GM12891 (cell line): ENCODE measurements at regions not wholly inside any gene's neighbourhood (a gene's known extent, or its start where the extent isn't known, plus 50 kb on each side); places are given as distances from the start of the nearest gene placed in this dataset.

ENCODE experiments used
- DNase-seq: peaks from one replicate; pipeline ENCODE4 v3.0.0; 2011; ENCODE audit warnings: low spot score; ENCODE audit not compliant: insufficient read length
- FAIRE-seq: peaks from 2 replicates; lab custom pipeline; 2011; peaks lifted over from hg19 to GRCh38; lab: Jason Lieb, UNC
- PAX5 ChIP-seq: IDR thresholded peaks from 2 replicates; pipeline ENCODE4 v1.6.1; 2011; ENCODE audit warnings: low read length, moderate library complexity, mild to moderate bottlenecking; ENCODE audit not compliant: insufficient read depth, severe bottlenecking
- POLR2A ChIP-seq: IDR thresholded peaks from 2 replicates; pipeline ENCODE4 v1.6.1; 2011; ENCODE audit warnings: low read depth, low read length, control low read depth
- POLR2AphosphoS5 ChIP-seq: IDR thresholded peaks from 2 replicates; pipeline ENCODE4 v1.6.1; 2011; ENCODE audit warnings: low read depth, low read length, control low read depth
- POU2F2 ChIP-seq: IDR thresholded peaks from 2 replicates; pipeline ENCODE4 v1.6.1; 2011; ENCODE audit warnings: low read depth, mild to moderate bottlenecking, control low read depth, low read length, moderate library complexity
- SPI1 ChIP-seq: IDR thresholded peaks from 2 replicates; pipeline ENCODE4 v1.6.1; 2011; ENCODE audit warnings: low read depth, low read length, control low read depth
- TAF1 ChIP-seq: IDR thresholded peaks from 2 replicates; pipeline ENCODE4 v1.6.1; 2011; ENCODE audit warnings: low read depth, low read length, control low read depth

DNA sequence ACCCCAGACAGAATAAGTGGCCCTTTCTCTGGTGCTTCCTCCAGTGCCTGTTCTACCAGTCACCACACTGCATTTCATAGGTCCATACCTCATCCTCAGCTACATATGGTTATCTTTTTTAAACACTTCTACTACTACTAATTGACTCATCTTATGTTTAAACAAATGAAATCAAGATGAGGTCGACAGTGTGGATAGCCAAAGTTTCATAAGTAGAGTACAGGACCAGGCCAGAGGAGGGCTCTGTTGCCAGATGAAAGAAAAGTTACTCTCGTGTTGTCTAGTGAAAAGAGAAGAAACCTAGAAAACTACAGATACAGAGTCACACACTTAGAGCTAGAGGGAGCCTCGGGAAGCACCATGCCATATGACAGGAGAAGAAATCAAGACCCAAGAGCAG, 296.1 kb downstream of the VPS13C start:
- TF ChIP-seq PAX5, result no peak
- no peak for TF ChIP-seq POU2F2
- no peak for TF ChIP-seq POLR2A
- TF ChIP-seq TAF1, result no peak
- TF ChIP-seq POLR2AphosphoS5, result no peak
- TF ChIP-seq SPI1, result no peak
- DNase-seq (no peak), FAIRE-seq (no peak)

DNA sequence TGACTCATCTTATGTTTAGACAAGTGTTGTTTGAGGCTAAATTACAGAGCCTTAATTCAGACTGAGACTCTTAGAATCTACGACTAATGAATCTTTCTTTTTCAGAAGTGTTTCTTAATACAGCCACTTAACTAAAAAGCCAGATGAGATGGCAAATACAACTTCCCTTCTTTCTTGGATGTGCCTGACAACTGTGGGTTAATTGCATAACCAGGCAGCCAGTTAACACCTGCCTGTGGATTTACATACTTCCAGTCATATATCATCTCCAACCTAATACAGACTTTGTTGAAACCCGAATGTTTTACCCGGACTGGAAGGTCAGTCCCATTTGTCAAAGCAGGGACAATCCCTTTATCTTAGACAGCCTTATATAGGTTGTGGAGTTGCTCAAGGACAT, 297.6 kb downstream of the VPS13C start:
- no peak for FAIRE-seq
- TF ChIP-seq TAF1 (no peak), POU2F2 (no peak), POLR2A (no peak)
- no peak for DNase-seq

DNA sequence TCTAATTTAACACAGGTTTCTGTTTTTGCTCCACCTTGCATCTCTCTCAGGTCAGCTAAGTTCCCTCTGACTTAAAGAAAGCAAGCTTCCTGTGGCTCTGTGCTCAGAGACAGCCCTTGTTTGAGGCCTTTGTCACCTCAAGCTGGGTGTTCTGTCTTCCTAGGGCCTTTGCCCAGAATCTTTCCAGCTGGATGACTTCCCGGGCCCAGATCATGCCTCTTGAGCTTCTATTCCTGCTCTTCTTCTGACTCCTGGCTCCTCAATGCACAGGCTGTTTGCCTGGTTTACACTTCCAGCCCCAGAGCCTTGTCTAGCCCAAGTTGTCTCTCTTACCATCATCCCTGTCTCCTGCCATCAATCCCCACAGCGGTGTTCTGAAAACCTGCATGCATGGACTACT, 300.6 kb downstream of the VPS13C start:
- FAIRE-seq (no peak), DNase-seq (no peak)
- TF ChIP-seq TAF1 (no peak), POLR2AphosphoS5 (no peak), SPI1 (no peak), POLR2A (no peak), PAX5 (no peak), POU2F2 (no peak)

DNA sequence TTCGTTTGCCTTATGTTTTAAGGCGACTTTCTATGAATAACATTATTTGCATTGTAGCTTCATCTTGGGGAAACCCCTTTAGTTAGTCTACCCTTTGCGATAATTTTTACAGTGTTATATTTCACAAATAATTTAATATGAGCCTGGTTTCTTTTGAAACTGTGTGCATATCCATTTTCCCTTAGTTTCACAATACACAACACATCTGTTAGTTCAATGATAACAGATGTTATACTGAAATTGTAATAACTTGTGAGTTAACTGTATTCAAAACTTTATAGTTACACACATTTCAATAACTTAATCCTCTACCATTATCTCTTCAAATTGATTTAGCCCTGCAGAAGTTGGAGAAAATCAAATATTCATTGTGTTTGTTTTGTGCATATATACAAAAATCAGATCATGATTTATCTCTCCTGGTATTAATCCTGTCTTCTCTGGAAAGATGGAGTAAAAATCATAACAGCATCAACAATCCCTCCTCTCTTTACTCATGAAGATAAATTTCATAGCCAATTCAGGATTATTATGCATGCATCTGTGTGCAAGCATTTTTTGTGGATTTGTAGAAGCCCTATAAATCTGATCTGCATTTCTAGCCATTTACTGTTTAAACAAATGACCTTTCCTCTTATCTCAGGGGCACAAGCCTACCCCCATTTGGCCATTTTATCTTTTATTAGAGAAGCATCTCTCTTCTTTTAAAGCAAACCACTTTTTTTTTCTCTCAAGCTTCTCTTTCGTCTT, 304.0 kb downstream of the VPS13C start:
- no peak for TF ChIP-seq PAX5
- no peak for TF ChIP-seq POLR2AphosphoS5
- no peak for TF ChIP-seq POLR2A
- TF ChIP-seq TAF1, result no peak
- no peak for TF ChIP-seq POU2F2
- FAIRE-seq, result no peak
- no peak for DNase-seq

DNA sequence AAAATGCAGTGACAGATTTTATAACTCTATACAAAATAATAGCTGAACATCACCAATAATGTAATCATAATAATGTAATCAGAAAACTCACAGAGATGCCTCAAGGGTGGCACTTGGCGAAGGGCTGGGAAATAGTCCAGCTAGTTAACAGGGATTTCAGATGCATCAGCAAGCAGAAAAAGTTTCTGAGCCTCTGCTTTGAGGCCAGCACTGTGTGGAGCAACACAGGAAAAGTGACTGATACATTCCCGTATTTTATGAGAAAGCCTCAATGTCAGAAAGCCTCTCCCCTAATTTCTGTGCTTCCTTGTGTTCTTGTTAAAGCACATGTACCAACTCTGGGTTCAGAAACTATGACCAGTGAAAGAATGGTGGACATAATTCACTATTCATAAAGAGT, 304.8 kb downstream of the VPS13C start:
- TF ChIP-seq POLR2A (no peak), PAX5 (no peak), POU2F2 (no peak), POLR2AphosphoS5 (no peak), SPI1 (no peak), TAF1 (no peak)
- DNase-seq (no peak), FAIRE-seq (no peak)

DNA sequence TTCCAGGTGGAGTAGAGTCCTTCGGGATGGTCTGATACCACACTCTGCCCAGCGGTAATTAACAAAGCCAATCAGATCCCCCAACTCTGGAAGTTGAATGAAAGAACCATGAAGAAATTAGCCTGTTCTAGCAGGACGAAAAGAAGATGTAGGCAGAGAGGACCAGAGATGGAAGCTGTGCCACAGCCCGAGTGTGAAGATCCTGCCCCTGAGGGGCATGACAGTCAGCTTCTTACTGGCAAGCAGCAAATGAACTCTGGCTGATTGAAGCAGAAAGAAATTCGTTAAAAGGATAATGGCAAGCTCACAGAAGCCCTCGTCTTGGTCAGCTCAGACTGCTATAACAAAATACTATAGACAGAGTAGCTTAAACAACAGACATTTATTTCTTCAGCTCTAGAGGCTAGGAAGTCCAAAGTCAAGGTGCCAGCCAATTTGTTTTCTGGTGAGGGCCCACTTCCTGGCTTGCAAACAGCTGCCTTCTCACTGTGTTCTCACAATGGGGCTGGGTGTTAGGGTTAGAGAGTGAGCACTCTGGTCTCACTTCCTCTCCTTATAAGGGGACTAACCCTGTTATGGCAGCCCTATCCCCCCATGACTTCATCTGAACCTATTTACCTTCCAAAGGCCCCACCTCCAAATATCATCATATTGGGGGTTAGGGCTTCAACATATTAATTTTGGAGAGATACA, 307.1 kb downstream of the VPS13C start:
- DNase-seq (no peak), FAIRE-seq (no peak)
- no peak for TF ChIP-seq POLR2A
- no peak for TF ChIP-seq PAX5
- TF ChIP-seq SPI1, result 0 out of 2 replicates have a peak, but pooled peaks have one; percentile 1
- TF ChIP-seq POU2F2, result no peak

DNA sequence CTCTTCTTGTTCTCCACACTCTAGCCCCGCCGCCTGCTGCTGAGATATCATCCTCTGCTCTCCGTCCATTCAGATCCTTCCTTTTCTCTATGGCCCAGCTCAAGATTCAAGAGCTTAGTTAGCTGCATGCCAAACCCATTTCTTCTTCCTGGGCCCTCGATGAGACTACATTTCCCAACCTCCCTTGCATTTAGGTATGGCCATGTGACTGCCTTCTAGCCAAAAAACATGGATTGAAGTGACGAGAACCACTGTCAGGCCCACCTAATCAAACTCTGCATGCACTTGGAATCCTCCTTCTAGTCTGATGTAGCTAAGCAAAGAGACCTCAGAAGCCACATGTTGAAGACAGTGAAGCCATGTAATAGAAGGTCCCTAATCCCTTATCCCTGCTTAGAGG, 308.2 kb downstream of the VPS13C start:
- TF ChIP-seq POLR2A (no peak), POLR2AphosphoS5 (no peak), POU2F2 (no peak), PAX5 (no peak), TAF1 (no peak), SPI1 (no peak)
- FAIRE-seq (no peak), DNase-seq (no peak)

DNA sequence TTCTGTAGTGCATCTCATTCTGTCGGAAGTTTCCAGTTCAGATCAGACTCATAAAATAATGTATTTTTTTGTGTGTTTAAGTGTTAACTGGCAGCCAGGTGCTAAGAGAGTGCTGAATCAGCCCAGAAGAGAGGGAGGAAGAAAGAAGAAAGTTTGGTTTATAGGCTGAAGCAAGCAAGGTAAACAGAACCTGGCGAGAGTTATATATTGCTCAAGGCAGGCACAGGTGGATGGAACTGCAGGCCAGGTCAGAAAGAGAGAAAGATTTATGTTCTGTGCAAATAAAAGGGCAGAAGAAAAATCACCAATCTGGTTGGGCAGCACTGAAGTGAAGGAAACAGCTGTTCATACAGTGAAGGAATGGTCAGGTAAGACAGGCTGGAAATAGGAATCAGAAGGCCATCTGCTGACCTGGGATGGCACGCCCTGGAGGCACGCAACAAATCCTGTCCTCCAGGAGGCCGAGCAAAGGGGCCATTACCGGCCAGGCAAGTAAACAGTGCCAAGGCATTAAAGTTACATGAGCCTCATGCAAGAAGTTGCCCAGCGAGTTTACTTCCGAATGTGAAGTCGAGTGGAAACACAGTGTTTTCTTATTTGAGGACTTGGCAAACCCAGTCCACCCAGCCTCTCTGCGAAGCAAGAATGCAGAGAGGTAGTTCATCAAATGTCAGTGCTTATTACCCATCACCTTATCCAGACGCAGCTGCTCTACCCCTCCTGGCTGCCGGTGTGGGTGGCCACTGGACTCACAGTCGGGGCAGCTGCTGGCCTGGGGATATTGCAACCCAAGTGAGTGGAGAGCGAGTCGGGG, 309.8 kb downstream of the VPS13C start:
- TF ChIP-seq PAX5, result no peak
- no peak for TF ChIP-seq SPI1
- no peak for TF ChIP-seq POU2F2
- TF ChIP-seq POLR2AphosphoS5, result no peak
- TF ChIP-seq POLR2A, result no peak
- no peak for TF ChIP-seq TAF1
- DNase-seq (no peak), FAIRE-seq (no peak)

DNA sequence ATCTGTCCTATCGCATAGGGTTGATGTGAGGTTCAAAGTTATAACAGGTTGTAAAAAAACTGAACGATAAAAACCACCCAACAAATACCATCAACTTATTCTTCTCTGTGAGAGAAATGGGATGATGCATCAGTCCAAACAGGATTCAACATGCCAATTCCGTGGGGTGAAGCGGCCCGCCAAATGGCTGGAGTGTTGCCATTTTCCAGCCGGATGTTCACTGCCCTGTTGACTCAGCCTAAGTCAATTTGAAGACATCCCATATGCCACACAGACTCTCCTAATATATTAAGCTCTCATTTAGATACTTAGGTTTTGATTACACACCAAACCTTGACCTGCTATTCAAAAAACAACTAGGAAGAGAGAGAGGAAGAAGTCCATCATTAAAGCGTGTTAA, 311.1 kb downstream of the VPS13C start:
- TF ChIP-seq PAX5, result no peak
- no peak for TF ChIP-seq POU2F2
- no peak for TF ChIP-seq SPI1
- no peak for TF ChIP-seq POLR2A
- no peak for TF ChIP-seq POLR2AphosphoS5
- DNase-seq (no peak), FAIRE-seq (no peak)

DNA sequence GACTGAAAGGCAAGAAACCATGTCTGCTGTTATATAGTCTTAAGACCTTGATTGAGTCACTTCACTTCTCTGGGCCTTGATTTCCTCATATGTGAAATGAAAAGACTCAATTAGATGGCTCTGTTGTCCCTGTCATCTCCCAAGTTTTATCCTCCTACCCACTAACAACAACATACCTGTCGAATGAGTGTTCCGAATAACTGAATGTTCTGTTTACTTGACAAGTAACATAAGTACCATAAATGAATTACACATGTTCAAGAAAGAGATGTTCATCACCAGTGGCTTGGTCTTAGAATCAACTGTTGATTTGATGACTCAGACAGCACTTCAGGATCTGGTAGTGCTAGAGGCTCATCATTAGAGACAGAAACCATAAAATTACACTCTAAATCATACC, 311.7 kb downstream of the VPS13C start:
- FAIRE-seq (no peak), DNase-seq (no peak)
- TF ChIP-seq POLR2A, result no peak
- TF ChIP-seq POU2F2, result no peak
- no peak for TF ChIP-seq TAF1
- no peak for TF ChIP-seq PAX5
- TF ChIP-seq SPI1, result no peak
- no peak for TF ChIP-seq POLR2AphosphoS5
